ENCODE measurements at regions not wholly inside any gene's neighbourhood (a gene's known extent, or its start where the extent isn't known, plus 50 kb on each side); places are given as distances from the start of the nearest gene placed in this dataset.

- H3K27ac ChIP-seq = no peak overlapping the region
- TF ChIP-seq, protein P1, sequence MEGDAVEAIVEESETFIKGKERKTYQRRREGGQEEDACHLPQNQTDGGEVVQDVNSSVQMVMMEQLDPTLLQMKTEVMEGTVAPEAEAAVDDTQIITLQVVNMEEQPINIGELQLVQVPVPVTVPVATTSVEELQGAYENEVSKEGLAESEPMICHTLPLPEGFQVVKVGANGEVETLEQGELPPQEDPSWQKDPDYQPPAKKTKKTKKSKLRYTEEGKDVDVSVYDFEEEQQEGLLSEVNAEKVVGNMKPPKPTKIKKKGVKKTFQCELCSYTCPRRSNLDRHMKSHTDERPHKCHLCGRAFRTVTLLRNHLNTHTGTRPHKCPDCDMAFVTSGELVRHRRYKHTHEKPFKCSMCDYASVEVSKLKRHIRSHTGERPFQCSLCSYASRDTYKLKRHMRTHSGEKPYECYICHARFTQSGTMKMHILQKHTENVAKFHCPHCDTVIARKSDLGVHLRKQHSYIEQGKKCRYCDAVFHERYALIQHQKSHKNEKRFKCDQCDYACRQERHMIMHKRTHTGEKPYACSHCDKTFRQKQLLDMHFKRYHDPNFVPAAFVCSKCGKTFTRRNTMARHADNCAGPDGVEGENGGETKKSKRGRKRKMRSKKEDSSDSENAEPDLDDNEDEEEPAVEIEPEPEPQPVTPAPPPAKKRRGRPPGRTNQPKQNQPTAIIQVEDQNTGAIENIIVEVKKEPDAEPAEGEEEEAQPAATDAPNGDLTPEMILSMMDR (IDR thresholded peaks at IDR 0.05) = no peak
- no peak for TF ChIP-seq ZFX (IDR thresholded peaks at IDR 0.05; ENCODE audit: borderline replicate concordance)
These were observed 444.3 kb downstream of the NBAS start for GRCh38 chr2:15116830-15117229.

Data from 22Rv1 (cell line).